ENCODE measurements at regions not wholly inside any gene's neighbourhood (a gene's known extent, or its start where the extent isn't known, plus 50 kb on each side); places are given as distances from the start of the nearest gene placed in this dataset.

DNA sequence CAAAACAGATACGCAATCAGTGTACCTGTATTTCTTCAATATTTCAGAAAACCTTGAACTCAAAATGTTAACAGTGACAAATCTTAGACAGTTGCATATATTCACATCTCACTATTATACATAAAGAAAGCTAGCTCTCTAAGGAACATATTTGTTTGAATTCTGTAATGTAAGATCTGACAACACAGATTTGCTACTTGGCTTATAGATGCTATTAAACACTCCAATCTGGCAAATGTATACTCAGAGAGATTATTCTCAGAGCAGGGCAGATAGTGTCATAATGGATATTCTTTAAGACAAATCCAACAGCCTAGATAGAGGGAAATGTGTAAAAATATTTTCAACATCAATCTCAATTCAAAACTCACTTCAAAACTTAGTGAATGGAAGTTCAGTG is 794.5 kb upstream of the CDH9 start:
- Histone ChIP-seq H3K4me3 (ENCODE audit: low read length) (no peak overlapping the region), H3K36me3 (ENCODE audit: insufficient read depth, low read length) (no peaks in the 10 kb centered on the region), H3K27me3 (ENCODE audit: insufficient read depth, low read length) (no peaks in the 10 kb centered on the region), H3K4me1 (ENCODE audit: insufficient read depth, low read length) (no peaks in the 10 kb centered on the region), H3K9me3 (ENCODE audit: low read length) (no peaks in the 10 kb centered on the region), H2AFZ (ENCODE audit: low read depth, low read length) (no peak overlapping the region)

DNA sequence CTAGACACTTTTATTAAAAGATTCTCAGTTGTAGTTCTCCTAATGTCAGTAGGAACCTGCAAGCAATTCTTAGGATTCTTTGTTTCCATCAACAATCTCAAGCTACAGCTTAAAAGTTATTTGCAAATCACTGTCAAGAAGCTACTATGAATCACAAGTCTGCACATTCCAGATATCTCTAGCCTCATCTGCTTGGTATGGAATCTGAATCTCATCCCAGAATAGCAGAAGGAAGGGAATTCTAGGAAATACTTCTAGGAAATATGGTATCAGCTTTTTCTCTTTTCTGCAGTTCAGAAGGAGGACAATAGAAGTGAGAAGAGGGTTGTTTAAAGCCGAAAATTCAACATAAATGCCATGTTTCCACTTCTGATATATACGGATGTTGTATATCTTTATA is 792.2 kb upstream of the CDH9 start:
- H3K4me3 ChIP-seq (ENCODE audit: low read length) = no peak overlapping the region
- no peaks in the 10 kb centered on the region for H3K27me3 ChIP-seq (ENCODE audit: insufficient read depth, low read length)
- H3K9me3 ChIP-seq (ENCODE audit: low read length) = no peaks in the 10 kb centered on the region
- H2AFZ ChIP-seq (ENCODE audit: low read depth, low read length) = no peak overlapping the region
- H3K4me1 ChIP-seq (ENCODE audit: insufficient read depth, low read length) = no peaks in the 10 kb centered on the region
- H3K36me3 ChIP-seq (ENCODE audit: insufficient read depth, low read length) = no peaks in the 10 kb centered on the region

DNA sequence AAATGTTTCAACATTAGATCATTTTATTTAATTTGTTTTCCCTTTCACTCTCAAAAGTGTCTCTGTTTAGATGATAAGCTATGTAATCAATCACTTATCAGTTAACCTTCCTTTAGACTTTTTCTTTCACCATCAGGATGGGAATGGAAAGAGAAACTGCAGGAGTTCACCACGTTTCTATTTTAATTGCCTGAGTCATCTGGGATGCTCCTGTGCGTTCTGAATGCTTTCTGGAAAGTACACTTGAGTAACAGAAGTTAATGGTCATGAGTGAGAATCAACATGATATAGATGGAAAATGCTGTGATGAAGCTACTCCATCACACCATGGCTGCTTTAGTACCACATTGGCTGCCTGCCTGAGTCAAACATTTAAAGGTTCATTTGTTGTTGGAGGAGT is 783.3 kb upstream of the CDH9 start:
- H3K4me1 ChIP-seq (ENCODE audit: insufficient read depth, low read length) = no peaks in the 10 kb centered on the region
- H3K9me3 ChIP-seq (ENCODE audit: low read length) = no peaks in the 10 kb centered on the region
- no peak overlapping the region for H3K4me3 ChIP-seq (ENCODE audit: low read length)
- H3K27me3 ChIP-seq (ENCODE audit: insufficient read depth, low read length) = no peaks in the 10 kb centered on the region
- H2AFZ ChIP-seq (ENCODE audit: low read depth, low read length) = no peak overlapping the region
- H3K36me3 ChIP-seq (ENCODE audit: insufficient read depth, low read length) = no peaks in the 10 kb centered on the region

DNA sequence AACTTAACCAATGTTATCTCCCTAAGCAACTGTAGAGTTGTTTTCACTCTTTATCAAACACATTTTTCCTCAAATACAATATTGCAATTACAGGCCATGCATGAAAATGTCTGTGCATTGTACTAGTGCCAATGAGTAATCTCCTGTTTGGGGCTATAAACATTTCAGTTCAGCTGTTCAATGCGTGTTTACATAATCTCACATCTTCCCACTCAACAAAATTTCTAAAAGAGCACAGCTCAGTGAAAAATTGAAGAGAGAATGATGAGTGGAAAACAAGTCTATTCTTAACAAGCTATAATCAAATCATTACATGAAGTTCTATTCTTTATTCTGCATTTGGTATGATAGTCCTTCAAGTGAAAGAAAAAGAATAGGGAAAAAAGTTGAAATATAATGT is 780.5 kb upstream of the CDH9 start:
- no peak overlapping the region for H2AFZ ChIP-seq (ENCODE audit: low read depth, low read length)
- no peaks in the 10 kb centered on the region for H3K27me3 ChIP-seq (ENCODE audit: insufficient read depth, low read length)
- H3K4me3 ChIP-seq (ENCODE audit: low read length) = no peak overlapping the region
- H3K4me1 ChIP-seq (ENCODE audit: insufficient read depth, low read length) = no peaks in the 10 kb centered on the region
- no peaks in the 10 kb centered on the region for H3K36me3 ChIP-seq (ENCODE audit: insufficient read depth, low read length)
- no peaks in the 10 kb centered on the region for H3K9me3 ChIP-seq (ENCODE audit: low read length)

DNA sequence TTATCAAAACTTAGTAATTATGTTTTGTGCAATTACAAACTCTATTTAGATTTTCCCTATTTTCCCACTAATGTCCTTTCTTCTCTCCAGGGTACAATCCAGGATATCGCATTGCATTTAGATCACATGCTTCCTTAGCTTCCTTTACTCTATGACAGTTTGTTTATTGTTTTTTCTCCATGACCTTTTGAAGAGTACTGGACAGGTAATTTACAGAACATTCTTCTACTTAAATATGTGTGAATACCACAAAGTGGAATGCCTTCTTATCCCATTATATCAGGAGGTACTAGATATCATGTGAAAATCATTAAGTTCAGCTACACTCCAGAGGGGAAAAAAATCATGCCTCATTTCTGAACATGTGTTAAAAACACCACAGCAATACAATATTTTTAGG is 776.6 kb upstream of the CDH9 start:
- Histone ChIP-seq H3K4me3 (ENCODE audit: low read length) (no peak overlapping the region), H3K9me3 (ENCODE audit: low read length) (no peaks in the 10 kb centered on the region), H3K36me3 (ENCODE audit: insufficient read depth, low read length) (no peaks in the 10 kb centered on the region), H3K27me3 (ENCODE audit: insufficient read depth, low read length) (no peaks in the 10 kb centered on the region), H3K4me1 (ENCODE audit: insufficient read depth, low read length) (no peaks in the 10 kb centered on the region), H2AFZ (ENCODE audit: low read depth, low read length) (no peak overlapping the region)

DNA sequence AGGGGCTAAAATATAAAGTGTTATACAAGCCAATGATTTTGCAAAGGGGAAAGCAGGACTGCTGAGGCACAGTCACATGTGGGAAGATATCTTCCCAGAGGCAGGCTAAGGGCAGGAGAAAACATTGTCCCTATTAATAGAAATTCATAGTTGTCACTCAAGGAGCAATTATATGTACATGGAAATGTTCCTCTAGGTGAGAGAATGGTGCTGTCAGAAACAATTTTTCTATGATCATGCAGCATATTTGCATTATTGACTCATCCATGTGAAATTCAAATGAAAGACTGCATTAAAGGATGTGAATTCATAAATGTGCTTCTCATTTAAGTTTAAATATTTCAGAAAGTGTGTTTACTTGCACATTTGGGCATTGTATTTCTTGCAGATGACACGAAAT is 775.9 kb upstream of the CDH9 start:
- H3K4me3 ChIP-seq (ENCODE audit: low read length) = no peak overlapping the region
- no peaks in the 10 kb centered on the region for H3K27me3 ChIP-seq (ENCODE audit: insufficient read depth, low read length)
- no peaks in the 10 kb centered on the region for H3K9me3 ChIP-seq (ENCODE audit: low read length)
- H3K4me1 ChIP-seq (ENCODE audit: insufficient read depth, low read length) = no peaks in the 10 kb centered on the region
- no peaks in the 10 kb centered on the region for H3K36me3 ChIP-seq (ENCODE audit: insufficient read depth, low read length)
- H2AFZ ChIP-seq (ENCODE audit: low read depth, low read length) = no peak overlapping the region

DNA sequence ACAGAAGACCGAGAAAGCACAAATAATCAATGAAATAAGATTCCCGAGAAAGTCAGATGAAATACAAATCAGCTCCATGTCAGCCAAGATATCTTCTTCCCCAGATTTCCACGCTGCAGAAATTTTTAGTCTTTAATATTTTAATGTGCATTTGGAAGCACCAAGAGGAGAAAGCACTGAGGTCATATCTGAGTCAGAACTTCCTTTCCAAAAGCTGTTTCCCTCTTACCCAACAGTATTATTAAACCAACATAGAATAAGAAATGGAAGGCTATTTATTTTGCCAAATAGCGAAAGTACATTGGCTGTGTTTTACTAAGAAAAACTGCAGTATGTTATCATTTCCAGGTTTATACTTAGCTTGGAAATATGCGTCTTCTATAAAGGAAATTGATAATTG is 772.1 kb upstream of the CDH9 start:
- H3K4me3 ChIP-seq (ENCODE audit: low read length) = no peak overlapping the region
- no peaks in the 10 kb centered on the region for H3K36me3 ChIP-seq (ENCODE audit: insufficient read depth, low read length)
- no peaks in the 10 kb centered on the region for H3K9me3 ChIP-seq (ENCODE audit: low read length)
- H3K27me3 ChIP-seq (ENCODE audit: insufficient read depth, low read length) = no peaks in the 10 kb centered on the region
- no peak overlapping the region for H2AFZ ChIP-seq (ENCODE audit: low read depth, low read length)
- no peaks in the 10 kb centered on the region for H3K4me1 ChIP-seq (ENCODE audit: insufficient read depth, low read length)

DNA sequence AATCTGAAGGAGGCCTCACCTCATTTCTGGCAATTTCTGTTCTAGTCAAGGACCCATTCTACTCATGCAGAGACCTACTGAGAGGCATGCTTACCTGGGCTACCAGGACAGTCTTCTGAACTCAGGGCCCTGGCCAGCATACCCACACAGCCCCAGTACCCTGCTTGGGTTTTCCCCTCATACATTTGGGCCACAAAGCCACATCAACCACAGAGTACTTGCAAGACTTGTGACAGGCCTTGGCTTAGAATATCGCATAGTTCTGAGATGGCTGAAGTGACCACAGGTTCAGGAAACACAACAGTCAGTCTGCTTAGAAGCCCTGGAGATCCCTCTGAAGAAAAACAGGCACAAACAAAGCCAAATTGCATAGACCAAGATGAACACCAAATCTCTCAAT is 758.8 kb upstream of the CDH9 start:
- no peak overlapping the region for H2AFZ ChIP-seq (ENCODE audit: low read depth, low read length)
- no peaks in the 10 kb centered on the region for H3K4me1 ChIP-seq (ENCODE audit: insufficient read depth, low read length)
- H3K9me3 ChIP-seq (ENCODE audit: low read length) = no peaks in the 10 kb centered on the region
- H3K36me3 ChIP-seq (ENCODE audit: insufficient read depth, low read length) = no peaks in the 10 kb centered on the region
- no peaks in the 10 kb centered on the region for H3K27me3 ChIP-seq (ENCODE audit: insufficient read depth, low read length)
- H3K4me3 ChIP-seq (ENCODE audit: low read length) = no peak overlapping the region

DNA sequence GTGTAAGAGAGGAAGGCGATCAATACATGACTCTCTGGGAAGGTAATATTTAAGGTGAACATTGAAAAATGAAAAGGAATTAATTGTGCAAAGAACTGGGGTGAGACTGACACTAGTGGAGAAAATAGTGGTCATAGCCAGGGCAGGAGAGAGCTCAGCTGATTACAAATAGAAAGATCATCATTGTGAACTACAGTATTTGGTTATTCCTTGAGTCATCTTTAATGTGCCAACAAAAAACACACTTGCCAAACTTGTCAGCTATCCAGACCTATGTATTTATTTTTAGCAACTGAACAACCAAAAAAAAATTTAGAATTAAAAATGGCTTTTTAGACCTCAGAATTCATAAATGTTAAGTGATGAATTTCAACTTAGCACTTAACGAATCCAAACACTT is 749.8 kb upstream of the CDH9 start:
- Histone ChIP-seq H3K4me3 (ENCODE audit: low read length) (no peak overlapping the region), H3K9me3 (ENCODE audit: low read length) (no peaks in the 10 kb centered on the region), H3K27me3 (ENCODE audit: insufficient read depth, low read length) (no peaks in the 10 kb centered on the region), H3K36me3 (ENCODE audit: insufficient read depth, low read length) (no peaks in the 10 kb centered on the region), H2AFZ (ENCODE audit: low read depth, low read length) (no peak overlapping the region), H3K4me1 (ENCODE audit: insufficient read depth, low read length) (no peaks in the 10 kb centered on the region)

DNA sequence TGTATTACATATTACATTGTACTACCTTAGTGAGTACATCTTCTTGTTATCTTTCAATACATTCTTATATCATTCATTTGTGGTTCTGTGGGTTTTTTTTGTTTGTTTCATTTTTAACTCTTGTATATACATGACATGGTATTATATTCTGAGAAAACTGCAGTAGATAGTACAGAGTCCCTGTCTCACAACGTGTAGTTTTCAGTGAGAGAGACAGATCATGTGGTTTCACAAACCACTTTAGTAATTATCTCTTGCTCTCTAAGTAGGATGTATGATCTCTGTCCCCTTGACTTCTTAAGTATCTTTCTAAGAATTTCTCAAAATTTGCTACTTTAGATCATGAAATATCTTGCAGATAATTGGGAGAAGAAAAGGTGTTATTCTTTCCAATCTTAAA is 745.9 kb upstream of the CDH9 start:
- H3K27me3 ChIP-seq (ENCODE audit: insufficient read depth, low read length) = no peaks in the 10 kb centered on the region
- no peaks in the 10 kb centered on the region for H3K36me3 ChIP-seq (ENCODE audit: insufficient read depth, low read length)
- H3K9me3 ChIP-seq (ENCODE audit: low read length) = no peaks in the 10 kb centered on the region
- H3K4me3 ChIP-seq (ENCODE audit: low read length) = no peak overlapping the region
- H2AFZ ChIP-seq (ENCODE audit: low read depth, low read length) = no peak overlapping the region
- no peaks in the 10 kb centered on the region for H3K4me1 ChIP-seq (ENCODE audit: insufficient read depth, low read length)

DNA sequence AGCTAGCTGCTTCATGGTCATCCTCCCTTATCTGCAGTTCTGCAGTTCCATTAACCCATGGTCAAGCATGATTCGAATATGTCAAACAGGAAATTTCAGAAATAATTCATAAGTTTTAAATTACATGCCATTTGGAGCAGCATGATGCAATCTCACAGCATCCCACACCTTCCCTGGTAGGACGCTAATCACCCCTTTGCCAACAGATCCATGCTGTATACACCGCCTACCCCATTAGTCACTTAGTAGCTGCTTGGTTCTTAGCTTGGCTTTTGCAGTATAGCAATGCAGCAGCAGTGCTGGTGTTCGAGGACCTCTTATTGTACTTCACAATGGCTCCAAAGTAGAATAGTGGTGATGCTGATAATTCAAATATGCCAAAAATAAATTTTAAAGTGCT is 739.7 kb upstream of the CDH9 start:
- no peak overlapping the region for H3K4me3 ChIP-seq (ENCODE audit: low read length)
- H2AFZ ChIP-seq (ENCODE audit: low read depth, low read length) = no peak overlapping the region
- H3K9me3 ChIP-seq (ENCODE audit: low read length) = no peaks in the 10 kb centered on the region
- no peaks in the 10 kb centered on the region for H3K36me3 ChIP-seq (ENCODE audit: insufficient read depth, low read length)
- no peaks in the 10 kb centered on the region for H3K4me1 ChIP-seq (ENCODE audit: insufficient read depth, low read length)
- no peaks in the 10 kb centered on the region for H3K27me3 ChIP-seq (ENCODE audit: insufficient read depth, low read length)

DNA sequence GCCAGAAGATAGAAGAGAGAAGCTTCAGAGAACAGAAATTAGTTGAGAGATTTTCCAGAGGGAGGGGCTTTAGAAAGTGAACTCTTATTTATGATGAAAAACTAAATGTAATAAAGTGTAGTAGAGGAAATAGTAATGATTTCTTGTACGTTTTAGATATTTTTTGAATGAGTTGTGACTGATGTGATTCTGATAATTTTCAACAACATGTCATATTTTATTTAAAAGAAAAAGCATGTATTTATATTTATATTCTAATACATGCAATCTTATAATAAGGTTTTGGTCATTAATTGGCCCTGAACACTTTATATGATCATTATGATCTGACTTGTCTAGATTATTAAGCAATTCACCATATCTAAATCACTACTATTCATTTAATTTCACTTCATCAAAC is 735.2 kb upstream of the CDH9 start:
- Histone ChIP-seq H3K27me3 (ENCODE audit: insufficient read depth, low read length) (no peaks in the 10 kb centered on the region), H3K9me3 (ENCODE audit: low read length) (no peaks in the 10 kb centered on the region), H3K36me3 (ENCODE audit: insufficient read depth, low read length) (no peaks in the 10 kb centered on the region), H3K4me3 (ENCODE audit: low read length) (no peak overlapping the region), H2AFZ (ENCODE audit: low read depth, low read length) (no peak overlapping the region), H3K4me1 (ENCODE audit: insufficient read depth, low read length) (no peaks in the 10 kb centered on the region)

DNA sequence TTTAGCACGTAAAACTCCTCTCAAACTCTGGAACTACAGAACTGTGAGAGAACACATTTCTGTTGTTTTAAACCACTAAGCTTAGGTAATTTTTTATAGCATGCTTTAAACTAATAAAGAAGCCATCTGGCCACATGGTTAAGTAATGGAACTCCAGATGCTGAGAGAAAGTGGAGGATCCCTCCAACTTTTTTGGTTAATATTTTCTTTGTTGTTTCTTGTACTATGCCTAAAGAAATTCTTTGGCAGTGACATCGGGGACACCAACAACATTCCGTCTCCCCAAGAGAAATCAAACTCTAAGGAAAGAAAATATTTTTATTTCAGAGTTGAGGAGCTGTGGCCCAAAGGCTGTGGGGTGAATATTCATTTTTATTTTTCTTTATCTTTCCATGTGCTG is 734.8 kb upstream of the CDH9 start:
- Histone ChIP-seq H3K36me3 (ENCODE audit: insufficient read depth, low read length) (no peaks in the 10 kb centered on the region), H3K9me3 (ENCODE audit: low read length) (no peaks in the 10 kb centered on the region), H2AFZ (ENCODE audit: low read depth, low read length) (no peak overlapping the region), H3K27me3 (ENCODE audit: insufficient read depth, low read length) (no peaks in the 10 kb centered on the region), H3K4me1 (ENCODE audit: insufficient read depth, low read length) (no peaks in the 10 kb centered on the region), H3K4me3 (ENCODE audit: low read length) (no peak overlapping the region)

DNA sequence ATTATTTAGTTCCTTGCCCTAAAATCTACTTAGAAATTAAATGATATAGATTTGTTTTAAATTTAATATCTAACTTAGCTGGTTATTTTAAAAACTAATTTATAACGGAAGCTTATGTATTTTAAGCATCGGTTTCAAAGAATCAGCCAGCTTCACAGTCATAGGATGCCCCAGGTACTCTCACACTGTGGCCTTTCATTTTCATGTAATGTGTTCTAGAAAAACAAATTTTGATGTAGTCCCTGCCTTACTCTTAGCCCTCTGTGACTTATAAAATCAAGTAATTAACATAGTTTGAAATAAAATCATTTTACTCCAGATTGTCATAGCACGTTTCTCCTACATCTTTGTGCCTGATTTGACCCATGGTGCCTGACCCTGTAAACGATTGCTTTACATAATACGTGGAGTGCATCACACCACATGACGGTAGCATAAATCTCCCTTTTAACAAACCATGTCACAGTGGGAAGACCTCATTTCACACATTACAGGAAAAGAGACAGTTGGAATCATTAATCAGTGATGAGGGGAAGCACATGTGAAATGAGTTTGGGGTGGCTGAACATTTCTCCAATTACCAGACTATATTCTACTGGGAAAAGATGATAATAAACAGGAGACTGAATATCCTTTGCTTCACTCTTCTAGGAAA is 731.5 kb upstream of the CDH9 start:
- H3K9me3 ChIP-seq (ENCODE audit: low read length) = no peaks in the 10 kb centered on the region
- peak overlapping the region; percentile 2 for H2AFZ ChIP-seq (ENCODE audit: low read depth, low read length)
- no peaks in the 10 kb centered on the region for H3K4me1 ChIP-seq (ENCODE audit: insufficient read depth, low read length)
- no peaks in the 10 kb centered on the region for H3K36me3 ChIP-seq (ENCODE audit: insufficient read depth, low read length)
- no peak overlapping the region for H3K4me3 ChIP-seq (ENCODE audit: low read length)
- no peaks in the 10 kb centered on the region for H3K27me3 ChIP-seq (ENCODE audit: insufficient read depth, low read length)

Measured in neuron (in vitro differentiated cells).